ENCODE measurements at regions not wholly inside any gene's neighbourhood (a gene's known extent, or its start where the extent isn't known, plus 50 kb on each side); places are given as distances from the start of the nearest gene placed in this dataset.

- ATAC-seq (ENCODE audit: low read depth) (no peak), DNase-seq (no peak)
- H3K9me3 Mint-ChIP-seq = no peaks in the 10 kb centered on the region
- POLR2A ChIA-PET = no interaction called here
- H3K4me3 Mint-ChIP-seq = no peak overlapping the region
- peaks cover 6% of the 10 kb centered on the region for H3K27me3 Mint-ChIP-seq
- H3K36me3 Mint-ChIP-seq = no peaks in the 10 kb centered on the region
- H3K27ac Mint-ChIP-seq = no peak overlapping the region
- H3K4me1 Mint-ChIP-seq = no peaks in the 10 kb centered on the region
These were observed 86.9 kb upstream of the MTPN start for GRCh38 chr7:136064081-136064480.

- POLR2A ChIA-PET = no interaction called here
- no peak for ATAC-seq (ENCODE audit: low read depth)
These were observed 86.1 kb upstream of the MTPN start for GRCh38 chr7:136063326-136063666.

GRCh38 chr7:136062625-136063325 lies 85.6 kb upstream of the MTPN start:
- Mint-ChIP-seq H3K4me1 (no peaks in the 10 kb centered on the region), H3K4me3 (no peak overlapping the region), H3K9me3 (no peaks in the 10 kb centered on the region), H3K27me3 (peaks cover 6% of the 10 kb centered on the region), H3K27ac (no peak overlapping the region), H3K36me3 (no peaks in the 10 kb centered on the region)
- POLR2A ChIA-PET = no interaction called here
- DNase-seq = no peak
- no peak for ATAC-seq (ENCODE audit: low read depth)

More at GRCh38 chr7:136063326-136063666, 86.1 kb upstream of the MTPN start:
- Mint-ChIP-seq H3K9me3 (no peaks in the 10 kb centered on the region), H3K4me3 (no peak overlapping the region), H3K4me1 (no peaks in the 10 kb centered on the region), H3K27me3 (peaks cover 6% of the 10 kb centered on the region), H3K27ac (no peak overlapping the region), H3K36me3 (no peaks in the 10 kb centered on the region)
- no peak for DNase-seq

- no peaks in the 10 kb centered on the region for H3K36me3 Mint-ChIP-seq
- ATAC-seq (ENCODE audit: low read depth) (no peak), DNase-seq (no peak)
- no peak overlapping the region for H3K4me3 Mint-ChIP-seq
- H3K27ac Mint-ChIP-seq = no peak overlapping the region
- H3K9me3 Mint-ChIP-seq = no peaks in the 10 kb centered on the region
- POLR2A ChIA-PET = no interaction called here
- peaks cover 6% of the 10 kb centered on the region for H3K27me3 Mint-ChIP-seq
- H3K4me1 Mint-ChIP-seq = no peaks in the 10 kb centered on the region
These were observed 84.3 kb upstream of the MTPN start for GRCh38 chr7:136061433-136061832.

GRCh38 chr7:136058546-136058945 lies 81.4 kb upstream of the MTPN start:
- no peak for ATAC-seq (ENCODE audit: low read depth)
- no peaks in the 10 kb centered on the region for H3K9me3 Mint-ChIP-seq
- no peak overlapping the region for H3K4me3 Mint-ChIP-seq
- H3K27me3 Mint-ChIP-seq = peaks cover 4% of the 10 kb centered on the region
- no peaks in the 10 kb centered on the region for H3K36me3 Mint-ChIP-seq
- DNase-seq = no peak
- POLR2A ChIA-PET = no interaction called here
- H3K27ac Mint-ChIP-seq = no peak overlapping the region
- no peaks in the 10 kb centered on the region for H3K4me1 Mint-ChIP-seq

- POLR2A ChIA-PET = interaction anchor here (0.7 kb wide), 1 partner anchor 69 kb away, joined by 8 read pairs; no protein-coding TSS in a partner anchor
- H3K27me3 Mint-ChIP-seq = peaks cover 4% of the 10 kb centered on the region
- no peak overlapping the region for H3K27ac Mint-ChIP-seq
- no peaks in the 10 kb centered on the region for H3K36me3 Mint-ChIP-seq
- H3K4me3 Mint-ChIP-seq = no peak overlapping the region
- H3K9me3 Mint-ChIP-seq = no peaks in the 10 kb centered on the region
- H3K4me1 Mint-ChIP-seq = no peaks in the 10 kb centered on the region
- ATAC-seq (ENCODE audit: low read depth) (no peak), DNase-seq (no peak)
These were observed 80.3 kb upstream of the MTPN start for GRCh38 chr7:136057509-136057908.

GRCh38 chr7:136056651-136057231 lies 79.6 kb upstream of the MTPN start:
- Mint-ChIP-seq H3K36me3 (no peaks in the 10 kb centered on the region), H3K4me3 (no peak overlapping the region), H3K27ac (no peak overlapping the region), H3K9me3 (no peaks in the 10 kb centered on the region), H3K27me3 (peaks cover 4% of the 10 kb centered on the region), H3K4me1 (no peaks in the 10 kb centered on the region)
- POLR2A ChIA-PET = interaction anchor here (0.7 kb wide), 1 partner anchor 70 kb away, joined by 8 read pairs; no protein-coding TSS in a partner anchor
- DNase-seq (no peak), ATAC-seq (ENCODE audit: low read depth) (no peak)

GRCh38 chr7:136055266-136055665 lies 78.1 kb upstream of the MTPN start:
- H3K9me3 Mint-ChIP-seq = no peaks in the 10 kb centered on the region
- POLR2A ChIA-PET = no interaction called here
- ATAC-seq (ENCODE audit: low read depth) (no peak), DNase-seq (no peak)
- no peak overlapping the region for H3K27ac Mint-ChIP-seq
- H3K36me3 Mint-ChIP-seq = no peaks in the 10 kb centered on the region
- no peaks in the 10 kb centered on the region for H3K4me1 Mint-ChIP-seq
- H3K4me3 Mint-ChIP-seq = no peak overlapping the region
- peaks cover 4% of the 10 kb centered on the region for H3K27me3 Mint-ChIP-seq

- ATAC-seq (ENCODE audit: low read depth) (no peak), DNase-seq (no peak)
- no peaks in the 10 kb centered on the region for H3K4me1 Mint-ChIP-seq
- no peak overlapping the region for H3K4me3 Mint-ChIP-seq
- no peaks in the 10 kb centered on the region for H3K36me3 Mint-ChIP-seq
- no peak overlapping the region for H3K27ac Mint-ChIP-seq
- no peaks in the 10 kb centered on the region for H3K27me3 Mint-ChIP-seq
- H3K9me3 Mint-ChIP-seq = no peaks in the 10 kb centered on the region
- POLR2A ChIA-PET = no interaction called here
These were observed 76.7 kb upstream of the MTPN start for GRCh38 chr7:136053689-136054485.

GRCh38 chr7:136051203-136051928 lies 74.2 kb upstream of the MTPN start:
- POLR2A ChIA-PET = no interaction called here
- Mint-ChIP-seq H3K27me3 (no peaks in the 10 kb centered on the region), H3K4me3 (no peak overlapping the region), H3K36me3 (no peaks in the 10 kb centered on the region), H3K4me1 (no peaks in the 10 kb centered on the region), H3K9me3 (no peaks in the 10 kb centered on the region), H3K27ac (no peak overlapping the region)
- ATAC-seq (ENCODE audit: low read depth) = no peak
- DNase-seq = no peak

GRCh38 chr7:136050462-136050847 lies 73.3 kb upstream of the MTPN start:
- H3K36me3 Mint-ChIP-seq = no peaks in the 10 kb centered on the region
- POLR2A ChIA-PET = no interaction called here
- ATAC-seq (ENCODE audit: low read depth) = no peak

GRCh38 chr7:136049818-136050461 lies 72.8 kb upstream of the MTPN start:
- POLR2A ChIA-PET = no interaction called here
- Mint-ChIP-seq H3K27me3 (no peaks in the 10 kb centered on the region), H3K9me3 (no peaks in the 10 kb centered on the region), H3K4me3 (no peak overlapping the region), H3K4me1 (no peaks in the 10 kb centered on the region), H3K36me3 (no peaks in the 10 kb centered on the region), H3K27ac (no peak overlapping the region)
- ATAC-seq (ENCODE audit: low read depth) = no peak
- DNase-seq = no peak

More at GRCh38 chr7:136050462-136050847, 73.3 kb upstream of the MTPN start:
- H3K4me1 Mint-ChIP-seq = no peaks in the 10 kb centered on the region
- H3K27me3 Mint-ChIP-seq = no peaks in the 10 kb centered on the region
- no peak for DNase-seq
- no peak overlapping the region for H3K4me3 Mint-ChIP-seq
- H3K9me3 Mint-ChIP-seq = no peaks in the 10 kb centered on the region
- H3K27ac Mint-ChIP-seq = no peak overlapping the region

- H3K27me3 Mint-ChIP-seq = no peaks in the 10 kb centered on the region
- no peak overlapping the region for H3K27ac Mint-ChIP-seq
- no peaks in the 10 kb centered on the region for H3K4me1 Mint-ChIP-seq
- POLR2A ChIA-PET = no interaction called here
- H3K9me3 Mint-ChIP-seq = peaks cover 1% of the 10 kb centered on the region
- peaks cover 2% of the 10 kb centered on the region for H3K36me3 Mint-ChIP-seq
- H3K4me3 Mint-ChIP-seq = no peak overlapping the region
- no peak for DNase-seq
- ATAC-seq (ENCODE audit: low read depth) = no peak
These were observed 72.0 kb upstream of the MTPN start for GRCh38 chr7:136049117-136049516.

Measured in activated naive CD8-positive, alpha-beta T cell treated with anti-CD3 and anti-CD28 coated beads, Interleukin-2, amount 10 ng/mL, durations not matched to agents 7 days and 5 days (primary cell).